ENCODE measurements at regions not wholly inside any gene's neighbourhood (a gene's known extent, or its start where the extent isn't known, plus 50 kb on each side); places are given as distances from the start of the nearest gene placed in this dataset.

DNA sequence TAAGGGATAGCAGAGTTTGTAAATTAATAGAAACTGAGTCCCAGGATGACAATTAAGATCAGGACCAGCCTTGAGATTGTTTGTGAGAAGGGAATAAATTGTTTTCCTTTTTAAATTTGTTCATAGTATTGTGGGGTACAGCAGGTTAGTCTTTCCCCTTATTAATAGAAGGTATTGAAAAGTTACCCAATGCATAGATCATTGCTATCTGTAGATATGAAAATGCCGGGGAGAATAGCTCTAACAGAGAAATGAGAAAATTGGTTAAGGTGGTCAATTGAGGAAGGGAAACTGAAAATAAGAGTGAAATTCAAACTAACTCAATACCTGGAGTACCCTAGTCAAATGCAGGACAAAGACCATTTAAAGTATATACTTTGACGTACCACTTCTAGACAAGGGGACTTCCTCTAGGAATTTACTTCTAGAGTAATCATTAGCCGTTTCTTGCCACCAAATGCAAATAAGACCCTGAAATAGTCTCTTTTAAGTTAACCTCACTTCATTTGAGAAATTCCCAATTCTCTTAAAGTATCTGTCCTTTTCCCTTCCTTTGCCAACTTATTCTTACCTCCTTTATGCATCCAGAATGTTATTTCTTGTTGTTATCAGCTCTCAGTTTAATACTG lies 1224.4 kb upstream of the LRRTM1 start:
- H3K27ac Mint-ChIP-seq (ENCODE audit: unreplicated experiment), result no peak overlapping the region
- no peaks in the 10 kb centered on the region for H3K4me1 Mint-ChIP-seq (ENCODE audit: low read depth)
- no peaks in the 10 kb centered on the region for H3K27me3 Mint-ChIP-seq (ENCODE audit: low read depth)
- no peaks in the 10 kb centered on the region for H3K9me3 Mint-ChIP-seq (ENCODE audit: low read depth)
- H3K36me3 Mint-ChIP-seq (ENCODE audit: low read depth), result no peaks in the 10 kb centered on the region
- TF ChIP-seq, protein P1, sequence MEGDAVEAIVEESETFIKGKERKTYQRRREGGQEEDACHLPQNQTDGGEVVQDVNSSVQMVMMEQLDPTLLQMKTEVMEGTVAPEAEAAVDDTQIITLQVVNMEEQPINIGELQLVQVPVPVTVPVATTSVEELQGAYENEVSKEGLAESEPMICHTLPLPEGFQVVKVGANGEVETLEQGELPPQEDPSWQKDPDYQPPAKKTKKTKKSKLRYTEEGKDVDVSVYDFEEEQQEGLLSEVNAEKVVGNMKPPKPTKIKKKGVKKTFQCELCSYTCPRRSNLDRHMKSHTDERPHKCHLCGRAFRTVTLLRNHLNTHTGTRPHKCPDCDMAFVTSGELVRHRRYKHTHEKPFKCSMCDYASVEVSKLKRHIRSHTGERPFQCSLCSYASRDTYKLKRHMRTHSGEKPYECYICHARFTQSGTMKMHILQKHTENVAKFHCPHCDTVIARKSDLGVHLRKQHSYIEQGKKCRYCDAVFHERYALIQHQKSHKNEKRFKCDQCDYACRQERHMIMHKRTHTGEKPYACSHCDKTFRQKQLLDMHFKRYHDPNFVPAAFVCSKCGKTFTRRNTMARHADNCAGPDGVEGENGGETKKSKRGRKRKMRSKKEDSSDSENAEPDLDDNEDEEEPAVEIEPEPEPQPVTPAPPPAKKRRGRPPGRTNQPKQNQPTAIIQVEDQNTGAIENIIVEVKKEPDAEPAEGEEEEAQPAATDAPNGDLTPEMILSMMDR (IDR thresholded peaks at IDR 0.05), result no peak
- DNase-seq (ENCODE audit: low spot score), result no peak
- no peak overlapping the region for H3K4me3 Mint-ChIP-seq (ENCODE audit: unreplicated experiment)

DNA sequence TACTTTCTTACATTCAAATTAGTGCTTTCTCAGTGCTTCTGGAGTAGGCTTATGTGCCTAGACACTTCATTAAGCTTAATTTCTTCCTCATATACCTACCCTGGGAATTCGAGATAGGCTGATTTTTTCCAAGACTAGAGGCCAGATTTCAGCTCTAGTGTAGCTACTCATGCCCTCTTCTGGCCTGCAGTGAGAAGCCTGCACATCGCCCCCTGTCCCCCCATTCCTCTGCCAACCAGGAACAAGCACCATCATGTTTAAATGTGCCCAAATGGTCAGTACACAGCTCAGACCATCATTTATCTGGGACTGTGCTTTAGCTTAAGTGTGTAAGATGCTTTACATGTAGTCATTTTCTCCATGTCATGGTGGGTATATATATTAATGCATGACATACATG lies 1218.8 kb upstream of the LRRTM1 start:
- Mint-ChIP-seq H3K36me3 (ENCODE audit: low read depth) (no peaks in the 10 kb centered on the region), H3K27me3 (ENCODE audit: low read depth) (no peaks in the 10 kb centered on the region), H3K27ac (ENCODE audit: unreplicated experiment) (no peak overlapping the region), H3K4me1 (ENCODE audit: low read depth) (no peaks in the 10 kb centered on the region), H3K4me3 (ENCODE audit: unreplicated experiment) (no peak overlapping the region), H3K9me3 (ENCODE audit: low read depth) (no peaks in the 10 kb centered on the region)
- no peak for DNase-seq (ENCODE audit: low spot score)
- TF ChIP-seq, protein P1 (IDR thresholded peaks at IDR 0.05), result no peak

DNA sequence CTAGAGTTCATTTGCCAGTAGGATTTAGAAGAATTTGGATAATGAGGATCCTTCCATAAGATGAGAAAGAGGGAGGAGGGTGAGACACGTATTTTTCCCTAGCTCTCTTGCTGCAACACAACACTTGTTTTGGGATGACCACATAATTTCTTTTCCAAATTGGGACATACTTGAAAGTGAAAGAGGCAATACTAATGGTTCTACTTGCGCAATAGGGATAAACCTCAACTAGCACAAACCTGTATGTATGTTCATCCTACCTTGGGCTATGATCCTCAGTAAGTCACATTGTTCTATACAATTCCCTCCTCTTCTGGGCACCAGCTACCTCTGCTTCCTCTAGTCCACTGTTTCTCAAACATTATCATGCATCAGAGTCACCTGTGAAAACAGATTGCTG lies 1208.8 kb upstream of the LRRTM1 start:
- no peak for DNase-seq (ENCODE audit: low spot score)
- Mint-ChIP-seq H3K9me3 (ENCODE audit: low read depth) (no peaks in the 10 kb centered on the region), H3K4me3 (ENCODE audit: unreplicated experiment) (no peak overlapping the region), H3K4me1 (ENCODE audit: low read depth) (no peaks in the 10 kb centered on the region), H3K27ac (ENCODE audit: unreplicated experiment) (no peak overlapping the region), H3K27me3 (ENCODE audit: low read depth) (no peaks in the 10 kb centered on the region), H3K36me3 (ENCODE audit: low read depth) (no peaks in the 10 kb centered on the region)
- TF ChIP-seq, protein P1 (IDR thresholded peaks at IDR 0.05), result no peak

DNA sequence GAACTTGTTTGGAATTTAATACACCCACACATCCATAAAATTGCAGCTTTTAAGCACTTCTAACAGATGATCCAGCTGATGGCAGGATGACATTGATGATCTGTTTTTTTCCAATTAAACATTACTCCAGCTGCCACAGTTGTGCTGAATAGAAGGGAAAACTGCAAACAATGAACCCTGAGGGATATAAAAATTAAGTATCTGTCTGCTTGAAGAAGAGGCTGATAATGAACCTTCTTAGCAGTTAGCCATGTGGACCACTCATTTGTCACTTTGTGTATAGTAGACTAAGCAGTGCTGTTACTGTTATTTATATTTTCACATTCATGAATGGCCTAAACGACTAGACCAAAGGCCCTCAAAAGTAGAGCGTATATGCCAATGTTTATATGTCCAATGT lies 1201.0 kb upstream of the LRRTM1 start:
- H3K36me3 Mint-ChIP-seq (ENCODE audit: low read depth), result no peaks in the 10 kb centered on the region
- H3K4me1 Mint-ChIP-seq (ENCODE audit: low read depth), result no peaks in the 10 kb centered on the region
- TF ChIP-seq, protein P1 (IDR thresholded peaks at IDR 0.05), result no peak
- H3K9me3 Mint-ChIP-seq (ENCODE audit: low read depth), result no peaks in the 10 kb centered on the region
- DNase-seq (ENCODE audit: low spot score), result no peak
- H3K27me3 Mint-ChIP-seq (ENCODE audit: low read depth), result no peaks in the 10 kb centered on the region
- H3K27ac Mint-ChIP-seq (ENCODE audit: unreplicated experiment), result no peak overlapping the region
- H3K4me3 Mint-ChIP-seq (ENCODE audit: unreplicated experiment), result no peak overlapping the region

DNA sequence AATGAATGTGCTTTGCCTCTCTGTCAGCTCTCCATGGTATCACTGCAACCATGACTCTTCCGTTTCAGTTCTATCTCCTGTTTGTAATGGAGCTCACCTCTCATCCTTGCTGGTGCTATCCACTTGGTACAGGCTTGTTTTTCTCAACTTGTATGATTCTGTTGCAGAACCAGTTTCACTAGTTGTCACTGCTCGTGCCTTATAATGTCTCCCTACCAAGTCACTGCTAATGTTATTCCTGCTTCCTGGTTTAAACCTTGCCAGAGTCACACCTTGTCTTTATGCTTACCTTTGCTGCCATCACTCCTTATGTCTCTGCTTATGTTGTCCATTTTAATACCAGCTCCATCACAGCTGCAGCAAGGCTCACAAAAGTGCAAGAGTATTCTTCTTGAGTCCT lies 1191.0 kb upstream of the LRRTM1 start:
- DNase-seq (ENCODE audit: low spot score), result no peak
- no peaks in the 10 kb centered on the region for H3K4me1 Mint-ChIP-seq (ENCODE audit: low read depth)
- H3K27ac Mint-ChIP-seq (ENCODE audit: unreplicated experiment), result no peak overlapping the region
- H3K36me3 Mint-ChIP-seq (ENCODE audit: low read depth), result no peaks in the 10 kb centered on the region
- no peaks in the 10 kb centered on the region for H3K27me3 Mint-ChIP-seq (ENCODE audit: low read depth)
- no peak overlapping the region for H3K4me3 Mint-ChIP-seq (ENCODE audit: unreplicated experiment)
- peaks cover 12% of the 10 kb centered on the region for H3K9me3 Mint-ChIP-seq (ENCODE audit: low read depth)
- TF ChIP-seq, protein P1 (IDR thresholded peaks at IDR 0.05), result no peak

All from chondrocyte (in vitro differentiated cells).